DMS153 treated with DMSO at 0.1 percent for 48 hours (cell line): ENCODE measurements at regions not wholly inside any gene's neighbourhood (a gene's known extent, or its start where the extent isn't known, plus 50 kb on each side); places are given as distances from the start of the nearest gene placed in this dataset.
"Not testable (repeated sequence)": the region's sequence is repeated elsewhere in the genome, so short reads cannot be mapped to it uniquely, and the experiment has no call there.

Source experiments
- DNase-seq: peaks from one replicate; lab custom pipeline; 2025; ENCODE audit not compliant: unreplicated experiment; lab: John Stamatoyannopoulos, UW

DNA sequence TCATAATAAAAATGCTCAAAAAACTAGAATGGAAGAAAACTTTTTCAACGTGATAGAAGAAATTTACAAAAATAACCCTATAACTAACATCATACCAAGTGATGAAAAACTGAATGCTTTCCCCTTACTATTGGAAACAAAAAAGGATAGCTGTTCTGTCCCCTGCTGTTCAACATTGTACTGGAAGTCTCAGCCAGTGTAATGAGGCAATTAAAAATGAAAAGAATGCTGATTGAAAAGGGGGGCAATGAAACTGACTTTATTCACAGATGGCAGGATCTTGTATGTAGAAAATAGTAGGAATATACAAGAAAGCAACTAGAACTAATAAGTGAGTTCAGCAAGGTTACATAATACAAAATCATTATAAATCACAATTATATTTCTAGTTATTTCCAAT lies 337.9 kb upstream of the KITLG start:
- no peak for DNase-seq

DNA sequence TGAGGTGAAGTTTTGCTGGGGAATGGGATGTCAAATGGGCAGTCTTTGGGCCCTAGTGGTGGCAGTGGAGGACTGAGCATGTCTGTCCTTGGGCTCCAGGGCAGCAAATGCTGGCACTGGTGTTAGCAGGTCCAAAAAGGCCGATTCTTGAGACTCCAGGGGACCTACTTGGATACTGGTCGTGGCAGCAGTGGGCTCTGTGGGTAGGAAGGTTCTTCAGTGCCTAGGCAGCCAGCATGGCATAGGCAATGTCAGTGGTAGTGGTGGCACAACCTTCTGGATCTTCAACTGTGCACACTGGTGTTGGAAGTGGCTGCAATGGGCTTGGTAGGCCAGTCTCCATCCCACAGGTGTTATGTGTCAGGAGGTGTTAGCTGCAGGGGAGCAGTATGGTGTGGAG lies 334.7 kb upstream of the KITLG start:
- no peak for DNase-seq

DNA sequence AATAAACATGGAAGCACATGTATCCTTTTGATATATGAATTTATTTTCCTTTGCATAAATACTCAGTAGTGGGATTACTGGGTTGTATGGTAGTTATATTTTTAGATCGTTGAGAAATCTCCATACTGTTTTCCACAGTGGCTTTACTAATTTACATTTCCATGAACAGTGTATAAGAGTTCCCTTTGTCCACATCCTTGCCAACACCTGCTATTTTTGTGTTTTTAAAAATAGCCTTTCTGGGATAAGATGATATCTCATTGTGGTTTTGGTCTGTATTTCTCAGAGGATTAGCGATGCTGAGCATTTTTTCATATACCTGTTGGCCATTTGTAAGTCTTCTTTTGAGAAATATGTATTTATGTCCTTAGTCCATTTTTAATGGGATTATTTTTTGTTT lies 329.2 kb upstream of the KITLG start:
- DNase-seq, result no peak

DNA sequence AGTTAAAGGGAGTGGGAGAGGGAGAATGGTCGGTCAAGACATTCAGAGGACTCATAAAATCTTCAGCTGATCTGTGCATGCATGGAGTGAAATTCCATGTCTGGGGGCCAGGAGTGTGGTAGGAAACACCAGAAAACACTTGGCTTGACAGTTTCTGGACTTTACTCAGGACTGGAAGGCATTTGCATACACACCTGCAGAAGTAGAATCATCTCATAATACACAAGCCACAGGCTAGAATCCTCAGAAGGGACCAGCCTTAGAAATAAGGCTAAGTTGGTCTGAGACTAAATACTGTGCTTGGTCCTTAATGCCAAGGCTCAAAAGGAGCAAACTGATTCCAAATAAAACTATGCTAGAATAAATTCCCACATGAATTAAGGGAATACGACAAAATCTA lies 328.1 kb upstream of the KITLG start:
- no peak for DNase-seq

DNA sequence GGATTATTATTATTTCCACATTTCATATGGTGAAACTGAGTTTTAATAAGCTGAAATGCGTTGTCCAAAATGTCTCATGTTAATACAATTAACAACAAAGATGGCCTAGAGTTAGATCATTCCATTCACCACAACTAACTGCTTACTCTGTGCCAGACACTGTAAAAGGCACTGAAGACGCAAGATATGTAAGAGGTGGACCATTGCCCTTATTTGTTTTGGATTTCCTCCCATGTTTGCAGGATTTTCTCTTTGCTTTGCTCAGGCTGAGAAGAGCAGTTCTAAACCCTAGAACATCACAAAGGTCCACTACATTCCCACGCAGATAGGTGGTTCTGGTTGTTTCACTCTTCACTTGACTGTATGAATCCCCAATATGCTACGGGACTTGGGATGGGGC lies 324.4 kb upstream of the KITLG start:
- no peak for DNase-seq

GRCh38 chr12:88903333-88903732 lies 323.1 kb upstream of the KITLG start:
- no peak for DNase-seq

DNA sequence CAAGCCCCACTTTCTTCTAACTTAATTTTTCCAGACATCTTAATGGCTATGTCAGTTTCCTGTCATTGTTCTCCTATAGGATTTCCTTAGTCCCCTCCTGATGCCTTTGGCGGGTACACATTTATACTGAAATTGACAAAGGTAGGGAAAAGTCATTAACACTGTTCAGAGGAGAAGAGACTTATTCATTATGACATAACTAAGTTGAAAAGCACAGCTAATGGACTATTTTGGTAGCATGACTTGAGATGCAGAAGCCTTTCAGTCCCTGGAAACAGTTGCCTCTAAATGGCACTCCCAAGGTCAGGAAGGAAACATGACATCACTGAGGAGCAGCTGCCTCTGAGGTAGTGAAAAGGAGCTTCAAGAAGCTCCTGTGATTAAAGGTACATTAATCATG lies 317.5 kb upstream of the KITLG start:
- no peak for DNase-seq

DNA sequence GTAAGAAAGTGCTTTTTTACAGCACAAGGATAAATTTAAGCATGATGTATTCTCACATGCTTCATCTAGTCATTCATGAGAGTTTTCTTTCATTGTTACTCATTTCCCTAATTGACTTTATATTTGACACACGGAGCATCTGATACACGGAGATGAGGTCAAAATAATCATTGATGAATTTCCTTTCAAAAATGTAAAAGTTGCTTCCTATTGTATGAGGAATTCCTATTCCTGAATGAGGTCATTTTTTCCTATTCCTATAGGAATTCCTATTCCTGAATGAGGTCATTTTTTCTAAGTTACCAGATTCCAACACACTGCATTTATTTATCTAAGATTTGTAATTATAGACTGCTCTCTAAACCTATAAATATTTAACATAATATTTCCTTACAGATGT lies 316.7 kb upstream of the KITLG start:
- DNase-seq, result no peak

DNA sequence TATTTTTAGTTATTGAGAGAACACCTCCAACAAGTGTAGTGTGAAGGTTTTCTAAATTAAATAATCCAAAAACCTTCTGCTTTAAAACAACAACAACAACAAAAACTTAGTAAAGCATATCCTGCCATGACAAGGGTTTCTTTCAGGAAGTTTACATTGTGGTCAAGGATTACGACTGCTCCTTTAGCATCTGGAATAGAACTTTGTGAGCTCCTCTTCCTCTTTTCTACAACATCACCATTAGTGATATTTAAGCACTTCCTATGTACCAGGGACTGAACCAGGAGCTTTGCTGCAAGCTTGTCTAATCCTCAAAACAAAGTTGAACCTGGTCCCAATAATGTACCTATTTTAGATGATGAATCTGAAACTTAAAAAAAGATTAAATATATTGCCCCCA lies 315.4 kb upstream of the KITLG start:
- no peak for DNase-seq

GRCh38 chr12:88893801-88894200 lies 313.5 kb upstream of the KITLG start:
- DNase-seq, result peak; percentile 16

DNA sequence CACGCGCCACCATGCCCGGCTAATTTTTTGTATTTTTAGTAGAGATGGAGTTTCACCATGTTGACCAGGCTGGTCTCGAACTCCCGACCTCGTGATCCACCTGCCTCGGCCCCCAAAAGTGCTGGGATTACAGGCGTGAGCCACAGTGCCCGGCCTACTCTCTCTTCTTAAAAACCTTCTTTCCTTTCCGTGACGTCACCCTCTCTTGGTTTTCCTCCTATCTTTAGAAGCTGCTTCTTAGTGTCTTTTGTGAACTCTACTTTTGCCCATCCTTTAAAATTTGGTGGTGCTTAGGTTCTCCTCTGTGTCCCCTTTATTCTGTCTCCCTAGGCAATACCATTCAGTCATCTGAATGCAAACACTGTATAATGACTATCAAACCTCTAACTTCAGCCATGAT lies 311.2 kb upstream of the KITLG start:
- not testable (repeated sequence) for DNase-seq

DNA sequence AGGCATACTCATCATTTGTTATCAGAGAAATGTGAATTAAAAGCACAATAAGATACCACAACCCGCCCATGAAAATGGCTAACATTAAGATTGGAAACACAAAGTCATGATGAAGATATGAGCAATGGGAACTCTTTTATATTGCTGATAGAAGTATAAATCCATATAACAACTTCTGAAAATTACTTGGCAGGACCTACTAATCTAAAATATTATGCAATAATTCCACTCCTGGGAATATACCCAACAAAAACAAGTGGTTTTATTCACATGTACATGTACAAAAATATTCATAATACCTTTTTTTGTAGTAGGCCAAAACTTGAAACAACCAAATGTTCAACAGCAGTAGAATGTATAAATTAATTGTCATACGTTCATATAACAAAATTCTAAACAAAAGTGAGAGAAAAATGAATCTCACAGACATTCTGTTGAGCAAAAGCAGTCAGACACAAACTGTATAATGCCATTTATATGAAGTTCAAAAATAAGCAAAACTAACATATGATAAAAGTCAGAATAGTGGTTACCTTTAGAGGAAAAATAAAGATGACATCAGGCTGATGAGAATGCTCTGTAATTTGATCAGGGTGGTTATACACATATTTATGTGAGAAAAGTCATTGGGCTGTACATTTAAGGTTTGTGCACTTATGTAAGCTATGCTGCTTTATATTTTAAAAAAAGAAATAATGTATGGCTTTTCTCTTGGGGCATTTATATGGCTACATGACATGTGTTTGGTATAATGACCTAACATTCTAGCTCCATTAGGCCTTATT lies 309.2 kb upstream of the KITLG start:
- DNase-seq, result no peak

DNA sequence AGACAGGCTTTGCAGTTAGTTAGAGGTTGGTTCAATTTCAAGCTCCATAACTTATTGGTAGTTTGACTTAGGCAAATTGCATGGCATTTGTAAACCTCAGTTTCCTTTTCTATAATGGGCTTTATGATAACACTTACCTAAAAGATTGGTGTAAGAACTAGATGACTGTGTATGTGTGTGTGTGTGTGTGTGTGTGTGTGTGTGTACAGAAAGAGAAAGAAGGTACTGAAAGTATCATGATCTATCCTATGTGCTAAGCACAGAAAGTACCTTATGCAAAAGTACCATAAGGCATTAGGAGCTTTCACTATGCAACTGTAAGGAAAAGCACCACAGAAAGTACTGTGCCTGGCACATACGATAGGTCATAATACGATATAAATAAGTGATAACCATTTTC lies 304.3 kb upstream of the KITLG start:
- DNase-seq, result no peak

- DNase-seq, result no peak
These were observed 302.4 kb upstream of the KITLG start for GRCh38 chr12:88882662-88883061.

DNA sequence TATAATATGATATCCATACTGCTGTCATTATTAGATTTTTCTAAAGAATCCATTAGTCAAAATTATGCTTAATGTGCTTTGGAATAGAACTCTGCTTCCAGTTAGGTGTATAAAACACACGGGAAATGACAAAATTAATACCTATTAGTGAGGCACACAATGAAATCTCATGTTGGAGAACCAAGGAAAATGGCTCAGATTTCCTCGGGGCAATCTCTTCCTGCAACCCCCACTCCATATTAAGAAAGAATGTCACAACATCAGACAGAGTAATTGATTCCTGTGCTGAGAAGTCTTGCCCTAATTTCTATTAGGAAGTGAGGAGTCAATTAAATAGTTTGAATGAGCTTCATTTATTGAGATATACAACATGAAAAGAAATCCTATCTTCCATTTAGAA lies 299.8 kb upstream of the KITLG start:
- no peak for DNase-seq

DNA sequence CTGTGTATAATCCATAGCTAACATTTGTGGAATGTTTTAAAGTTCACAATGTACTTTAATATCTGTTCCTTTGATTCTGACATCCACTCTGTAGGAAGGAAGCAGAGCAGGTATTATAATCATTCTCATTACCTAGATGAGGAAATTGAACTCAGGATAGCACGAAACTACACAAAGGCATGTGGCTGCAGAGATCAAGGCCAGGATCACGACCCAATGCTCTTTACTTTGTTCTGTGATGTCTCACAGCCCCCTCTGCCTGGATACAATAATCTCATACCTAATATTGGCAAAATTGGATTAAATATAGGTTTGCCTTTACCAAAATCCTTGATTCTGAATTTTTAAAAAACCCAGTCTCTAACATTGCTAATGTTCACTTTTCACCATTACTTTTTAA lies 298.0 kb upstream of the KITLG start:
- no peak for DNase-seq

DNA sequence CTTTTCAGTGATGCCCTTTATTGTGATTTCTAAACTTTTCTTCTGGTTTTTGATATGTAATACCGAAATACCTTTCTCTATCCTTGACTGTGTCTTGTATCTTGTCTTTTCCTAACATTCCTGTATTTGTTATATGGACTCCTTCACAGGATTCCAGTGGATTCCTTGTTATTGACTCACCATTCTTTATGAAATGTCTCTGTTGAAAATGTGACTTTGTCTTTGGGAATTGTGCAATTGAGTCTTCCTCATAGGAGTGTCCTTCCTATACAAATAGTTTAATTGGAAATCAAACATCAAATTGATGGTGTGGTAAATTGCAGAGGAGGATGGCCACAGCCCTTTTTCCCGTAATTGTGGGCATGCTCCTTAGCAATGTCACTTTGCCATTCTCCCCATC lies 296.6 kb upstream of the KITLG start:
- DNase-seq, result no peak

DNA sequence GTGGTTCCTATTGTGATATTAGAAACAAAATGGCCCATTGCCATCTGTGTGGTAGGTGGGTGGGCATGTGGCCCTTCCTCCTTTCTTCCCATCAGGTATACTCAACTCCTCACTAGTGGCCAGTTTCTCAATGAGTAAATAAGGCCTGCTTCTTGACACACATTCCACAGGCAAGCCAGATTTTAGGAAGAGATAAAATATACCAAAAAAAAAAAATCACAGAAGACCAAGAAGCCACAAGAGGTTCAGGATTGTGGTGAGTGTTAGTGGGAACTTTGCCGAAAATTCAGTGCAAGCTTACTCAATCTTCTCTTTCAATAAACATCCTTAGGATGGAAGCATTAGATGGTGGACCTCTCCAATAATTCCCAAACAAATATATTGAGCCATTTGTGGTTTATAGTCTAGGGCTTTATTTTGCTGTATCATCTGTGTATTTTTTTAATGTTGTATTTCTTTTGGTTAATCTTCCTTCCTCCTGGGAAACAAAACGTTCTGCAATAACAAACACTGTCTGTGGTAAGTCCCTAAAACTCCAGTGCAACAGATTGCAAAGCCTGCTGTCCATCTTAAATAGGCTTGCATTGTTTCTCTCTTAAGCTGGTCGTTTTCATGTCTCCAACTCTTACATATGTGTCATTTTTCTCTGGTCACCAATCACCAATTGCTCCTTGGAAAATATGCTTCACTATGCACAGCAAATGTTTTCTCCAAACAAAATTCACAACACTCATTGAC lies 289.9 kb upstream of the KITLG start:
- DNase-seq, result no peak

- no peak for DNase-seq
These were observed 287.8 kb upstream of the KITLG start for GRCh38 chr12:88868050-88868449.

DNA sequence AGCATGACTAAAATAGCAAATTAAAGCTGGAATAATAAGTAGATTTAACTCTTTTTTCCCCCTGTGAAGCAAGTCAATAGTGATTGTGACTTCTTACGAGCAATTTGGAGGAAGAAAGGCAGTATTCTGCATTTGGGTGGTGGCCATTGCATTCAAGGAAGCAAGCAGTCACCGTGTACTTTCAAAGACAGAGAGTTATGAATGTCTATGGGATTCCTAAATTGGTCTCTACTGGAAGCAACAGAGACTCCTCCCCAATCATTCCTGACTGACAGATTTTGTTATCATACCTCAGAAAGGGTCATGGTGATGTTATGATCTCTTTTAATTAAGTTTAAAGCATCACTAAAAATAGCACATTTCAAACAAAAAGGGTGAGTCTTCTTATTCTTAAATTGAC lies 287.2 kb upstream of the KITLG start:
- no peak for DNase-seq

DNA sequence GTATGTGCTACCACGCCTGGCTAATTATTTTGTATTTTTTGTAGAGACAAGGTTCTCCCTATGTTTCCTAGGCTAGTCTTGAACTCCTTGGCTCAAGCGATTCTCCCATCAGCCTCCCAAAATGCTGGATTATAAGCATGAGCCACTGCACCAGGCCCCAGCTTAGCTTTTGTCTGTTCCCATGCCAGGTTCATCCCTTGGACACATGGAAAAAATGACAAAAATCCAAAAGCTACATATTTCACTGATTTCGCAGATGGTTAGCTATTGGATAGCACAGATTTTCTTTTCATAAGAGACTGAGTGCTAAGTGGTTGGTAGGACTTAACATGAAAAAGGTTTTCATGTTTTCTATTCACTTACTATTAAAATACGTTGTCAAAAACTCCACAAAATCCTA lies 286.6 kb upstream of the KITLG start:
- no peak for DNase-seq

DNA sequence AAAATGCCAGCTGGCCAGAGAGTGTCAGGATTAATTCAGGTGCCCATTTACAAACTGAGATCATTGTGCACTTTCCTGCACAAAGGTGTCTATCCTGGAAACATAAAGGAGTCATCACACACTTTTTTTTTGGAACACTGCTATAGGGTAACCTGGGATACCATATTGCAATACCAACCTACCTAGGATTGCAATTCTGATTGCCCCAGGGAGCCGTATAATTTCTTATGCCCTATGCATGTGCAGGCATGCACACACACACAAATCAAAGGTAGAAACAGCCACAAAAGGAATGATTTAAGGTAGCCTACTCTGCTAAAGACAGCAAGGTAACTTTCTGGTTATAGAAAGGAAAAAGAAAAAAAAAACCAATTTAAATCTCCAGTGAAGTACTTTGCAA lies 285.3 kb upstream of the KITLG start:
- no peak for DNase-seq

DNA sequence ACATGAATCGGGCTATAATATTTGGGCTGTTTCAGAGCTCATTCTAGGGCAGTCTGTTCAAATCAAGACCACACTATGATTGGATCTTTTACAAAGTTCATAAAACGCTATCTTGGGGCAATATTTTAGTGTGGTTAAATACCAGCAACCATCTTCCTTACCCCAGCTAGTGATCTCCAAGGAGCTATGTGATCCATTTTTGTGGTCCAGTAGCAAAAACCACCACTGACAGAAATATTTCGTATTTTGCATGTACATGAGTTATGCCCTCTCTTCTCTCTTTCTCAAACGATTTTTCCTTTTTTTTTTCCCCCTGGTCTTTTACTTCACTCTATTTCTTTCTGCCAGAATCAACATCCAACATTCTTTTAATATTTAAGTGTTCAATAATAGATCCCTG lies 280.6 kb upstream of the KITLG start:
- no peak for DNase-seq
